ENCODE measurements at regions not wholly inside any gene's neighbourhood (a gene's known extent, or its start where the extent isn't known, plus 50 kb on each side); places are given as distances from the start of the nearest gene placed in this dataset.
"Not testable (repeated sequence)": the region's sequence is repeated elsewhere in the genome, so short reads cannot be mapped to it uniquely, and the experiment has no call there.

DNA sequence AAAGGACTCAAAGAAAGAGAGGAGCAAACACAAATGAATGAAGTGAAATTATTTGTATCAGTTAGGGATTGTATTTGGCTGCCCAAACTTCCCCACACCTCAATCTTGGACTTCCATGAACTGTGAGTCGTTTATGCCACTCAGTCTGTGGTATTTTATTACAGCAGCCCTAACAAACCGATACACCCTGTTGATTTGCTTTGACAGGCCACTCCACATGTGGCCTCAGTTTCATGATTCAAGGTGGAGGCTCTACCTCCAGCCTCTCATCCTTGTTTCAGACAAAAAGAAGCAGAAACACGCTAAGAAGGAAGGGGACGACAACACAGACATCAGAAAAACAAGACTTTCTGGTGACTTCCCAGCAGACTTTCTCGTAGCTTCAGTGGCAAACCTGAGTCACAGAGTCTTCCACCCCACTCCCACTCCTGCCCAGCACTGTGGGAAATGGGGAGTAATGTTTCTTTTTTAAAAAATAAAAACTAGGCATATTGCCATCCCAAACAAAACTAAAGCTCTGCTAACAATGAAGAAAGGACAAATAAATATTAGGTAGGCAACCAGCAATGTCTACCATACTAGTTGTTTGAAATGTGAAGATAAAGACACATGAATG, 52.2 kb upstream of the ABCA1 start:
- no peak for DNase-seq (ENCODE audit: low spot score)

DNA sequence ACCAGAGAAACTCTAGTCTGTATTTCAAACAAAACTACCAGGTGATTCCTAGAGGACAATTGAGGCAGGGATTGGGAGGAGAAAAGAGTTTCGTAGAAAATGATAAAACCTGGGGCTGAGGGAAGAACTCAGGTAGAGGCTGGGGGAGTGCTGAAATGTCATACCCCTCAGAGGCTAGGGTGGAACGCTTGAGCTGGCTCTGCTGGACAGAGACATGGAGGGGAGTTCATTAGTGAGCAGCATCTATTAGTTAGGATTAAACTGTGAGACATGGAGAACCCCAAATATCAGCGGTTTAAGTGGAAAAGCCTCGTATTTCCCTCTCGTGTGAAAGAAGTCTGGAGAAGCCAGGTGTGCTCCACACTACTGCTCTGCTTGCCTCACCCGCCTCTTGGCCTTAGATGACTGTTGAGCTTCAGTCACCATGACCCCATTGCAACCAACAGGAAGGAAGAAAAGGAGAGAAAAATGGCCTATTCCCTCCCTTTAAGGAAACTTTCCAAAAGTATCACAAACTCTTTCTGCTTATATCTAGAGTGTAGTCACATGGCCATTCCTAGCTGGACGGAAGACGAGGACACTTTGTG, 53.7 kb upstream of the ABCA1 start:
- DNase-seq (ENCODE audit: low spot score) = no peak

DNA sequence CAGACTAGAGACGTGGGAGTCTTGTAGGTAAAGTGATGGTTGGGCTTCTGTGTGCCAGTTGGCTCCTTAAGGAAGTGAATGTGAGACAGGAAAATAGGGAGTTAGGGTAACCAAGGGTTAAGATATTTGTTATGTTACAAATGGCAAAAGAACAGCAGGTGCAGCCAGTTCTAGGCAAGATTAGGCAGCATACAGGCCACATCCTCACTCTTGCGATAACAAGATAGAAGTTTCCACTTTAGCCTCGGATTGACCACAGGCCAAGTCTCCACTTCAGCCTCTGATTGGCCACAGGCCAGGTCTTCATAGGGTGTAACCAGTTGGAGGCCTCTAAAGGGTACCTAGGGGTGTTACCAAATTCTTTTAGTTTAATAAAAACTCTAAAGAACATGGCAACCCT, 54.6 kb upstream of the ABCA1 start:
- DNase-seq (ENCODE audit: low spot score) = no peak

DNA sequence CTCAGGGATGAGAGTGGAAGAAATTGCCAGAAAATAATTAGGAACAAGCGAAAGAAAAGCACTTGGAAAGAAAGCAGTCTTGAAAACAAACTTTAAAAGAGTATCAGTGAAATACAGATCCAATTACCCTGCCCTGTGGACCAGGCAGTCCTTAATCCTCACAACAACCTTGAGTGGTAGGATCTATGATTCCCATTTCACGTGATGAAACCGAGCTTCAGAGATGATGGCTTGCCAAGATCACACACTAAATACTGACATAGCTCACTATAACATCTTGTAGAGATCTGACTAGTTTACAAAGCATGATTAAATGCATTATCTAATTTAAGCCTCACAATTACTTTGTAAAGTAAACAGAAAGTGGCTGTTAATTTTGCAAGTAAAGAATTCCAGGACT, 55.5 kb upstream of the ABCA1 start:
- no peak for DNase-seq (ENCODE audit: low spot score)

DNA sequence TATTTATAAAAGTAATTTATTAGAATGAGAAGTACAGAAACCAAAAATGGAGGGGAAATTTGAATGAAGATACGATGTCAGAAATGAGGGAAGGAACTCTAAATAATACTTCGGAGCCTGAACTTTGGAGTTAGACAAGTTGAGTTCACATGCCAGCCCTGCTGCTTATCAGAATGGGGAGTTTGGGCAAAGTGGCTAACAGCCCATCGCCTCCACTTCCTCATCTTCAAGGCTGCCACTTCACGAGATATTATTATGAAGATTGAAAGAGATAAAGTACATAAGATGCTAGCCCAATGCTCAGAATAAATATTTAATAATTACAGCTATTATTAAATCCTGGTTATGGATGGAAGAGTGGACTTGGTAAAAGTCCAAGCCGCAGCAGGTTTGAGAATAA, 56.2 kb upstream of the ABCA1 start:
- DNase-seq (ENCODE audit: low spot score) = no peak

DNA sequence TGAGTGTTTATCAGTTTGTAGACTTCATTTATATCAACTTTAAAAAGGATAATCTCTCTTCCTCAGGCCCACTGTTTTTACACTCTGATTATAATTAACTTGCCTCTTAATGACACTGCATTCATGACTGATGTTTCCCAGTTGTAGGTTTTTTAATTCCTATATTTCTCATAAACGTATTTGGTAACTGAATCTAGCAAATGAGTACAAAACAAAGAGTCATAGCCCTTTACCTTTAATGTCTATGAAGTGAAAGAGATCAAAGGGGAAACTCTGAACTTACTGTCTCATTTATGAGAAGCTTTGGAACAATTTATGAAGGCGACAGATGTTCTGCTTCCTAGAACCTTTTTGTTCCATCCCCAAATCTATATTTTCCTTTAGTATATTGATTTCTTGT, 56.6 kb upstream of the ABCA1 start:
- DNase-seq (ENCODE audit: low spot score) = no peak

DNA sequence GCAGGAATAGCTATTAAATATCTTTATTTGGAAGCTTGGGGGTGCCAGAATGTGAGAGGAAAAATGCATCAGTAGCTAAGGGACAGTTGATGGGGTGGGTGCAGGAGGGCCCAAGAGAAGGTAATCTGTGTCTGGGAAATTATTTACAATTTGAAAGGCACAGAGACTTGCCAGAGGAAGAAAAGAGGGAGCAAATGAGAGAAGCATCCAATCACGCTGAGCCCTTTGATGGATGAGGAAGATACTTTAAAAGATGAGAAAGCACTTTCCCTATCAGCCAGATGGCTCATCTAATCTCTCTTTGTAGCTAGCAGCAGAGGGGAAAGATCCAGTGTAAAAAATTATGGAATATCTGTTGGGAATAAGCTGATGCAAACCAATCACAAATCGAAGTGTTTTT, 57.0 kb upstream of the ABCA1 start:
- no peak for DNase-seq (ENCODE audit: low spot score)

DNA sequence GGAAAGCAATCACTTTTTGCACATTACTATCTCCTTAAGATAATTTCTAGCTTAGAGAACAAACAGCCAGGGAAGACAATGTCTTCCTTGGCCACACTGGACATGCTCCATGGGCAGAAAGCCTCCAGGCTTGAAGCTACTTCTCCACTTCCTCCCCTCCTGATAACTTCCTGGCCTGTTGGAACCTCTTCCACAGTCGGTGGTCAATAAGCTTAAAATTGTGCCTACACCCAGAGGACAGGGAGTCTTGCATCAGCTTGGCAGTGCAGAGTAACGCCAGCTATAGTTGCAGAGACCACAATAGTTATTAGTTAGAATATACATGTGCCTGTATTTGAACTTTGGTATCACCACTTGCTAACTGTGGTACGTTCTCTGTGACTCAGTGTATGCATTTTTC, 58.1 kb upstream of the ABCA1 start:
- DNase-seq (ENCODE audit: low spot score) = no peak

DNA sequence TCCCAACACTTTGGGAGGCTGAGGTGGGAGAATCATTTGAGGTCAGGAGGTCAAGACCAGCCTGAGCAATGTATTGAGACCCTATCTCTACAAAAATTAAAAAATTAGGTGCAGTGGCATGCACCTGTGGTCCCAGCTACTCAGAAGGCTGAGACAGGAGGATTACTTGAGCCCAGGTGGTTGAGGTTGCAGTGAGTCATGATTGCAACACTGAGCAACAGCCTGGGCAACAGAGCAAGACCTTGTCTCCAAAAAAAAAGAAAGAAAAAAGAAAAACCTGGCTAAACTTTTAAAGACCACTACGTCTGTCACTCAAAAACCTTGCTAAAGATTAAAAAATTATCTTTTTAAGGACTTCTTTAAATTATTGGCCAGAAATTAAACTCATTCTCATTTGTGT, 59.8 kb upstream of the ABCA1 start:
- DNase-seq (ENCODE audit: low spot score) = no peak

DNA sequence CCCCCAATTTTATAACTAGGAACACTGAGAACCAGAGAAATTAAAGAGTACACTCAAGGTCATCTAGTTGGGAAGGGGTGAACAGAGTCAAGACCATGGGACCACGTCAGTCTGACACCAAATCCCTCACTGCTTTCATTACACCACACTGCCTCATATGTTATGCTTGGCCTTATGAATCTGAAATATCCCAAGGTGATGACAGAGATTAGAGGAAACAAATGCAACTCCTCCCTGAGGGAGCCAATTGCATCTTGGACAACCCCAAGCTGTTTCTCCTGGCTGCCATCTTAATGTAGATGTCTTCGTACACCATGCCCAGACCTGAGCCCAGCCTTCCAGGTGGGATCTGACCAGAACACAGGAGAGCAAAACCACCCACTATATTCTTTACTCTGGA, 60.6 kb upstream of the ABCA1 start:
- DNase-seq (ENCODE audit: low spot score) = no peak

DNA sequence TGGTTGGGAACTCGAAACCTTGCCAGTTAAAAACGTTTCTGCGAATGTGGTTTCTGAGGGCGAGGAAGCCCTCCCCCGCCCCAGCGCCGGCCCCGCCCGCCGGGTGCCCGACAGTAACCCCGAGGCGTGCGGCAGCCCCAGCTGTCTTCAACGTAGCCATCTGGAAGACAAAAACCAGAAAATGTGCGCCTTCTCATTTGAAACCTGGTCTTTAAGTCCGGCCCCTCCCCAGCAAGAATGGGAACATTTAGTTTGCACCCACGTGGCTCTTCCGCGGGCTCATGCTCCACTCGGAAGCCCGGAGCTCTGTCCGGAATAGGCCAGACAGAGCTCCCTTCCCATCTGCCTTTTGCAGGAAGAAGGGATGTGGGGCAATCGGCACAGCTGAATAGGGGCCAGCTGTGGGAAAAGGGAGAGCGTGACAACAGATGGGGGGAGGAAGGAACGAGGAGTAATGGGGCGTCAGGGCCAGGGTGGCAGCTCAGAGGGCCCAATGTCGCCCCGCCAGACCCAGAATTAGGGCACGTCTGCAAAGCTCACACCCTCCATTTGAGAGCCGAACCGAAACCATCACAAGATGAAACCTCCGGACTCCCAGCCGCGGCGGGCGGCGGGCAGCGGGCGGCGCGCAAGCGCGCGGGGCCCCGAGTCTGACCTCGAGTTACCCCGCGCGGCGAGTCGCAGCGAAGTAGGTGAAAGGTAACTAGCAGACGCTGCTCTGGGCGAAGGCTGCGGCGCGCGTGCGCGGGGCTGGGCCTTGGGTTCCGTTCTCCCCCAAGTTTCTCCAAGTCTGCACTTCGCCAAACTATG, 63.4 kb upstream of the ABCA1 start:
- DNase-seq (ENCODE audit: low spot score) = peak; percentile 89

DNA sequence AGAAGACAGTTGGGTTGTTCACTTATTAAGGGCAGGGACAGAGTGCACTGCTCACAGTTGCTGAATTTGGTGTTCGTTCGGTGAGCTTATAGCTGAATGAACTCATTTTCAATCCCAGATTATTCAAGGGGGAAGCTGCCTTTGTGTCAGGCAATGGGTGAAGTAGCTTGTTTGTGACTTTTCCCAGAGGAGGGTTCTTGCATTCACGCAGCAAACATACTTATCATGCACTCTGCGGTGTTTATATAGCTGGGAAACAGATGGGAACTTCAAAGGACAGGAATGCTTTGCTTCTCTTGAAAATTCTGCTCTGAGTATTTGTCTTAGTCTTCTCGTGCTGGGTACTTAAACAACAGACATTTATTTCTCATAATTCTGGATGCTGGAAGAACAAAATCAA, 64.7 kb upstream of the ABCA1 start:
- DNase-seq (ENCODE audit: low spot score) = no peak

DNA sequence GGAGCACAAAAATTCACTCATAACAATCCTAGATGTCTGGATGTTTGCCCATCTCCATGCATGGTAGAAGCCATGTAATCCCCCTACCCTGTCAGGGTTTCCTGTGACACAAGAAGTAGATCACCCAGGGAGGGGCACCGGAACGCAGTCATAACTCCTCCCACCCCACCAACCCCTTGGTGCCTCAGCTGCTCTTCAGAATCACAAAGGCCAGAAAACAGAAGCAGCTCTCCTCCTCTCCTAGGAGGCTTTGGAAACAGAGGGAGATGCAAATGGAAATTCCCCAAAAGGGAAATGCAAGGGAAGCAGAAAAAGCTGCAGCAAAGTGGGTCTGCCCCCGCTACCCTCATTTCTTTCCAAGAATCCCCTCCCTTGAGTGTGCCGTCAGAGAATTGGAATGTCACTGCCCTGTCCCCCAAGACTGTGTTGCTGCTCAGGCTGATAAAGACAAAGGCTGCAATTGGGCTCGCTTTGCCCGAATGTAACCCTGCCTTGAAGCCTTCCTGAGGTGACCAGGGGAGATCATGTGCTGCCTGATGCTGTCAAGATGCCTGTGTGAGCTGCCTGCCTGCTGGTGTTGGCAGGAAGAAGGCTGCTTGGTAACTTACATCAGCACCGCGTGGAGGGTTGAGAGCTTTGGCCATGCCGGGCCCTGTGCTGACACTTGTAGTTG, 65.5 kb upstream of the ABCA1 start:
- no peak for DNase-seq (ENCODE audit: low spot score)

DNA sequence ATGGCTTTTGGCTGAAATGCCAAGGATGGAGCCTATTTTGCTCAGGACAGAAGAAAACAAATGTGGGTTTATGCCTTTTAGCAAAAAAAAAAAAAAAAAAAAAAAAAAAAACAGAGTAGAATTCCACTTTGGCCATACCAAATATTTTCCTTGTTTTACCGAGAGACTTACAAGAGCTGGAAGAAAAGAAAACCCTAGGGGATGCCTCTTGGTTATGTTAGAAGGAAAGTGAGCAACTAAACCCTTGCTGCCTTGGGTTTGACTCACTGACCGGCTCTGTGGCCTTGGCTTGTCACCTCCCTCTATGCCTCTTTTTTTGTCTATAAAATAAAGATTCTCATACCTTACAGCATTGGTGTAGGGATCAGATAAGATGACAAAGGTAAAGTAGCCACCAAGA, 69.6 kb upstream of the ABCA1 start:
- no peak for DNase-seq (ENCODE audit: low spot score)

DNA sequence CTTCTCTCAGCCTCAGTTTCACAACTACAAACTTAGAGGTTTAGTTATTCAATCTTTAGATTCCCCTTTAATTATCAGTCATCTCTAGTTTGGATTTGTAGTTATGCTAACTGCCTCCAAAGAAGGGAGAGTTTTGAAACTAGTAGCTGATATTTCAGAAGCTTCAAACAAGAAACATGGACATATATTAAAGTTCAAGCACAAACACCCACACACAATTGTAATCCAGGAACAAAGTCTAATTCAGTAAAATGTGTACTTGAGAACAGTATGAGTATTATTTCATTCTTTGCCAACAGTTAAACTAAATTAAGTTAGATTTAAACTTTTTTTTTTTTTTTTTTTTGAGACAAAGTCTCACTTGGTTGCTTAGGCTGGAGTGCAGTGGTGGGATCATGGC, 71.2 kb upstream of the ABCA1 start:
- DNase-seq (ENCODE audit: low spot score) = no peak

DNA sequence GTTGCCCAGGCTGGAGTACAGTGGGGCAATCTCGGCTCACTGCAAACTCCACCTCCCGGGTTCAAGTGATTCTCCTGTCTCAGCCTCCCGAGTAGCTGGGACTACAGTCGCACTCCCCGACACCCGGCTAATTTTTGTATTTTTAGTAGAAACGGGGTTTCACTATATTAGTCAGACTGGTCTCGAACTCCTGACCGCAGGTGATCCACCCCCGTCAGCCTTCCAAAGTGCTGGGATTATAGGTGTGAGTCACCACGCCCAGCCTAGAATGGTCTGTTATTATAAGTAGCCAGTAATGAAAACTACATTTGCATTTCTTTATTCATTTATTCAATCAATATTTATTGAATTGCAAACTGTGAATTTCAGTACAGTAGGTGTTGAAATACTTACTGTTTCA, 72.6 kb upstream of the ABCA1 start:
- DNase-seq (ENCODE audit: low spot score) = not testable (repeated sequence)

DNA sequence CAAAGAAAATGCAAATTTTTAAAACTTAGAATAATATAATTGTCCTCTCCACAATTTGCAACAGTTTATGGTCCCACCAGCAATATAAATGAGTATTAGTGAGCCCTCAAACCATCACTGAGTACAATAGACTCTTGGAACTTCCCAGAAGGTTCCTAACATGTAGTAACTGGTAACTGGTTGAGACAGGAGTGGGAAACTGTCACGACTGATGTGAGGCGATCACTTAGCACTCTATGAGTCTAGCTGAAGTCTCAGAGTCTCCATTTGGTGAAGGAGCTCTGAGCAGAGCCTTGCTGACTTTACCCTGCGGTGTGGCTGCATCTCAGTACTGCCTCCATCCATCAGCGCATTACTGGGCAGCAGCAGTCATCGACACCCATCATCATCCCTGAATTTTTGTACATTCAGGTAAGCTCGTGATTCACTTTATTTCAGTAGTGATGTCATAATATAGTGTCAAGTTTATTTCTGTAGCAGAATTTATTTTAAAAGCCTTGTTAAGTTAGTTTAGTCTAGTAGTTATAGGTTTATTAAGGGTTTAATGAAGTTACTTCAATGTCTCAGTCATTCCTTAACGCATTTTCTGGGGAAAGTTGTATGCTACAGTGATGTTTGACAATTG, 76.6 kb upstream of the ABCA1 start:
- no peak for DNase-seq (ENCODE audit: low spot score)

DNA sequence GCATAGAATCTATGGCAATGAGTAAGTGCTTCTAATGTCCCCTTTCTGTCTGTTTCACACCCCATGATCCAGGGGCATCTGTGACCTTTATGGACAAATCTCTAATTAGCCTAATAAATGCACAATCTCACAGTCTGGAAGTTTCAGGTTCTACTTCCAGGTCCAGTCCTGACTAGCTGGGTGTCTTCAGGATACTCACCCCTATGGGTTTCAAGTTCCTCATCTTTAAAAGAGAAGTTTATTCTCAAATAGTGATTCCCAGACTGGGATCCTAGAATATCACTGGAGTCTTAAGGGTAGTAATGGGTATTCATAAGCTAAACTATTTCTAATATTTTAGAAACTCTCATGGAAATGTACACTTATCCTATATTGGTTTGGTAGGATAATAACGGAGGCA, 77.2 kb upstream of the ABCA1 start:
- no peak for DNase-seq (ENCODE audit: low spot score)

DNA sequence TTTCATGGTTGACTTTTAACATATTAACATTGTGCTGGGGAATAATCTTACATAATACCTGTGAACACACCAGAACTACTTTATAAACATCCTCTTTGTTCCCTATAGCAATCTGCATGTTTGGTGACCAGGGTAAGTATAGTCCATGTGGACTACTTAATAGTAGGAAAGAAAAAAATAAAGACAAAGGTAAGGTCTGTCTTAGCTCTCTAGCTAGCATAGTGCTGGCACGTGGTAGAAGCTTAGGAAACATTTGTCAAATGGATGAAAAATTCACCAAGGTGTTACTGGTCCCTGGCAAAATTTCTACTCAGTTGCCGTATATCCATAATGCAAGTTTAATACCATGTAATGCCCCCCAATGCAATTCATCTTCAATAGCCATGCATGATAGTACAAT, 78.6 kb upstream of the ABCA1 start:
- no peak for DNase-seq (ENCODE audit: low spot score)

DNA sequence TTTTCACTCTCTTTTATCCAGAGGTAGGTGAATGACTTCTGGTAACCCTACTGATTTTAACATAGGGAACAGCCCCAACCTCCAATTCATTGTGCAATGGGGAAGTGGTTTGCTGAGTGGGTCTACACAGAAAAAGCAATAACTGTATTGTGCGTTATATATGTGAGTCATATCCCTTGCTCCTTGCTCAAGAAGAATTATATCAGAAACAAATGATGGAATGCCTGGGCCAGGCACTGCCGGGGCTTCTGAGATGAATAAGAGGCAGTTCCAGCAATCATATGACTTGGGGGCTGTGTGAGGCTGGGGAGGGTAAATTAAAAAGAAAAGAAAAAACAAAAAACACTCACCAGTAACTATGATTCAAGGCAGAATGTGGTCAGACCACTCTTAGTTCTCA, 79.2 kb upstream of the ABCA1 start:
- DNase-seq (ENCODE audit: low spot score) = no peak

DNA sequence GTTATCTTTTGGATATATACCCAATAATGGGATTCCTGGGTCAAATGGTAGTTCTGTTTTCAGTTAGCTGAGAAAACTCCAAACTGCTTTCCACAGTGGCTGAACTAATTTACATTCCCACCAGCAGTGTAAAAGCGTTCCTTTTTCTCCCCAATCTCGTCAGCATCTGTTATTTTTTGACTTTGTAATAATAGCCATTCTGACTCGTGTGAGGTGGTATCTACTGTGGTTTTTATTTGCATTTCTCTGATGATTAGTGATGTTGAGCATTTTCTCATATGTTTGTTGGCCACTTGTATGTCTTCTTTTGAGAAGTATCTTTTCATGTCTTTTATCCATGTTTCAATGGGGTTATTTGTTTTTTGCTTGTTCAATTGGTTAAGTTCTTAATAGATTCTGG, 82.1 kb upstream of the ABCA1 start:
- DNase-seq (ENCODE audit: low spot score) = not testable (repeated sequence)

DNA sequence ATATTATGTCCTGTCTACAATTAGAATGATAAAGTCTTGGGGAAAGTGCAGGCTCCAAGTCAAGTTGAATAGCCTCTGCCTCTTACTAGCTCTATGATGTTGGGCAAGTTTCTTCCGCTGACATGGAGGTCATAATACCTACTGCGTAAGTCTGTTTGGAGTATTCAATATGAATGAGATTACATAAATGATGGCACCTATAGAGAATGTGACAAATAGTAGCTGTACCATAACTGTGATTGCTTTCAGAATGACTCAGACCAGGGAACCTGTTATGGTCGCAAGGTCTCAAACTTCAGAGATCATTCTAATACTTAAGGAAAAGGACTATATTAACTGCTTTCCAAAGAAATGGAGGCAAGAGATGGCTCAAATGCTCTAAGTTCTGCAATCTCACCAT, 94.0 kb upstream of the ABCA1 start:
- no peak for DNase-seq (ENCODE audit: low spot score)

DNA sequence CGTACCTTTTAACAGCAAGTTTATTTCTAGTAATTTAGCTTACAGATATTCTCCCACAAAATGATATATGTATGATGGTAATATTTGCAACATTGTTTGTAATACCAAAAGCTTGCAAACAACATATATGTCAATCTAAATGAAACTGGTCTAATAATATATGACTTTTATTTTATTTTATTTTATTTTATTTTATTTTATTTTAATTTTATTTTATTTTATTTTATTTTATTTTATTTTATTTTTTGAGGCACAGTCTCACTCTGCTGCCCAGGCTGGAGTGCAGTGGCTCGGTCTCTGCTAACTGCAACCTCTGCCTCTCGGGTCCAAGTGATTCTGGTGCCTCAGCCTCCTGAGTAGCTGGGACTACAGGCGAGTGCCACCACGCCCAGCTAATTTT, 94.6 kb upstream of the ABCA1 start:
- not testable (repeated sequence) for DNase-seq (ENCODE audit: low spot score)

Measured in left forelimb (tissue), 1 donor.